ENCODE measurements at regions not wholly inside any gene's neighbourhood (a gene's known extent, or its start where the extent isn't known, plus 50 kb on each side); places are given as distances from the start of the nearest gene placed in this dataset.
"Not testable (repeated sequence)": the region's sequence is repeated elsewhere in the genome, so short reads cannot be mapped to it uniquely, and the experiment has no call there.

GRCh38 chr22:22165936-22166710 lies 78.5 kb upstream of the VPREB1 start:
- Histone ChIP-seq H3K27ac (ENCODE audit: low read depth, low read length, poor library complexity, severe bottlenecking) (peak overlapping the region; percentile 98), H3K9me3 (ENCODE audit: low read length) (no peaks in the 10 kb centered on the region), H3K9me2 (ENCODE audit: low read depth, low read length) (no peaks in the 10 kb centered on the region), H3K4me3 (ENCODE audit: low read depth, low read length, poor library complexity, severe bottlenecking) (peak overlapping the region; percentile 28), H3K4me1 (ENCODE audit: insufficient read depth, low read length, severe bottlenecking) (peaks cover 96% of the 10 kb centered on the region), H3K9ac (ENCODE audit: low read length) (peak overlapping the region; percentile 68), H3K4me2 (ENCODE audit: low read length) (peak overlapping the region; percentile 83), H4K20me1 (ENCODE audit: insufficient read depth, low read length) (no peaks in the 10 kb centered on the region), H3F3A (ENCODE audit: insufficient read depth, low read length) (no peaks in the 10 kb centered on the region; the same call in 1 of the 2 replicates), H3K27me3 (ENCODE audit: insufficient read depth, low read length) (no peaks in the 10 kb centered on the region), H3K79me2 (ENCODE audit: insufficient read depth, low read length) (no peaks in the 10 kb centered on the region), H3K36me3 (ENCODE audit: insufficient read depth, low read length) (no peaks in the 10 kb centered on the region), H2AFZ (ENCODE audit: low read length) (no peak overlapping the region)
- TF ChIP-seq CTCF (IDR thresholded peaks at IDR 0.05; ENCODE audit: low read length) (no peak), EZH2 (IDR thresholded peaks at IDR 0.05; ENCODE audit: borderline replicate concordance, low read length) (no peak)

GRCh38 chr22:22164541-22165272 lies 79.9 kb upstream of the VPREB1 start:
- Histone ChIP-seq H4K20me1 (ENCODE audit: insufficient read depth, low read length) (no peaks in the 10 kb centered on the region), H2AFZ (ENCODE audit: low read length) (no peak overlapping the region), H3K9me3 (ENCODE audit: low read length) (no peaks in the 10 kb centered on the region), H3K36me3 (ENCODE audit: insufficient read depth, low read length) (peaks cover 2% of the 10 kb centered on the region), H3K27me3 (ENCODE audit: insufficient read depth, low read length) (no peaks in the 10 kb centered on the region), H3K9me2 (ENCODE audit: low read depth, low read length) (no peaks in the 10 kb centered on the region), H3F3A (ENCODE audit: insufficient read depth, low read length) (no peaks in the 10 kb centered on the region), H3K9ac (ENCODE audit: low read length) (peak overlapping the region; percentile 68), H3K27ac (ENCODE audit: low read depth, low read length, poor library complexity, severe bottlenecking) (peak overlapping the region; percentile 98), H3K4me2 (ENCODE audit: low read length) (peak overlapping the region; percentile 83), H3K4me3 (ENCODE audit: low read depth, low read length, poor library complexity, severe bottlenecking) (no peak overlapping the region), H3K79me2 (ENCODE audit: insufficient read depth, low read length) (no peaks in the 10 kb centered on the region), H3K4me1 (ENCODE audit: insufficient read depth, low read length, severe bottlenecking) (peaks cover 81% of the 10 kb centered on the region)
- no peak for TF ChIP-seq EZH2 (IDR thresholded peaks at IDR 0.05; ENCODE audit: borderline replicate concordance, low read length)
- TF ChIP-seq CTCF (IDR thresholded peaks at IDR 0.05; ENCODE audit: low read length), result no peak

GRCh38 chr22:22161924-22162851 lies 82.4 kb upstream of the VPREB1 start:
- Histone ChIP-seq H3K27me3 (ENCODE audit: insufficient read depth, low read length) (no peaks in the 10 kb centered on the region), H3K36me3 (ENCODE audit: insufficient read depth, low read length) (peaks cover 11% of the 10 kb centered on the region), H3K9me3 (ENCODE audit: low read length) (no peaks in the 10 kb centered on the region), H3K9me2 (ENCODE audit: low read depth, low read length) (no peaks in the 10 kb centered on the region), H2AFZ (ENCODE audit: low read length) (no peak overlapping the region), H3F3A (ENCODE audit: insufficient read depth, low read length) (no peaks in the 10 kb centered on the region), H3K9ac (ENCODE audit: low read length) (peak overlapping the region; percentile 76), H3K79me2 (ENCODE audit: insufficient read depth, low read length) (no peaks in the 10 kb centered on the region), H3K4me3 (ENCODE audit: low read depth, low read length, poor library complexity, severe bottlenecking) (peak overlapping the region; percentile 46), H3K4me1 (ENCODE audit: insufficient read depth, low read length, severe bottlenecking) (peaks cover 68% of the 10 kb centered on the region), H3K4me2 (ENCODE audit: low read length) (peak overlapping the region; percentile 72), H3K27ac (ENCODE audit: low read depth, low read length, poor library complexity, severe bottlenecking) (peak overlapping the region; percentile 98), H4K20me1 (ENCODE audit: insufficient read depth, low read length) (no peaks in the 10 kb centered on the region)
- TF ChIP-seq EZH2 (IDR thresholded peaks at IDR 0.05; ENCODE audit: borderline replicate concordance, low read length) (no peak), CTCF (IDR thresholded peaks at IDR 0.05; ENCODE audit: low read length) (no peak)

GRCh38 chr22:22160768-22161167 lies 83.8 kb upstream of the VPREB1 start:
- peaks cover 11% of the 10 kb centered on the region for H3K36me3 ChIP-seq (ENCODE audit: insufficient read depth, low read length)
- H3K4me1 ChIP-seq (ENCODE audit: insufficient read depth, low read length, severe bottlenecking), result peaks cover 68% of the 10 kb centered on the region
- H3K9ac ChIP-seq (ENCODE audit: low read length); H3K9me2 ChIP-seq (ENCODE audit: low read depth, low read length); H3K4me2 ChIP-seq (ENCODE audit: low read length); H4K20me1 ChIP-seq (ENCODE audit: insufficient read depth, low read length); H3K27ac ChIP-seq (ENCODE audit: low read depth, low read length, poor library complexity, severe bottlenecking); H3K79me2 ChIP-seq (ENCODE audit: insufficient read depth, low read length); H3K4me3 ChIP-seq (ENCODE audit: low read depth, low read length, poor library complexity, severe bottlenecking); H2AFZ ChIP-seq (ENCODE audit: low read length); H3F3A ChIP-seq (ENCODE audit: insufficient read depth, low read length); H3K9me3 ChIP-seq (ENCODE audit: low read length); H3K27me3 ChIP-seq (ENCODE audit: insufficient read depth, low read length): not testable (repeated sequence)

All from OCI-LY1 (cell line).